ENCODE measurements at regions not wholly inside any gene's neighbourhood (a gene's known extent, or its start where the extent isn't known, plus 50 kb on each side); places are given as distances from the start of the nearest gene placed in this dataset.

DNA sequence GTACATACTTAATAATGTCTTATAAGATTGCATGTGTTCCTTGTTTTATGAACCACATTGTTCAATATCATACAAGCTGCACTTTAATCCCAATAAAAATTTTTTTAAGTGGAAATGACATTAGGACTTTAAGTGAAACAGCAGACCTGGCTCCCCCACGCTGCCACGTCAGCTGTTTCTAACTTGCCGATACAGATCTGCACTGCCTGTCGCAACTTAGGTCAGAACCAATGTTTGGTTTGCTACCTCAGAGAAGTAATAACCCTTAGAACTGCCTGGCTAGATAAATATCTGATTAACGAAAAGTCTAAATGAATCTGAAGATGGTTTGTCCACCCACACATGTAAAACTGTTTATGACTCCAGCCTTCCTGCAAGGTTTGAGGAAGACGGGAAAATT, 327.5 kb upstream of the DACH1 start:
- Histone ChIP-seq H3K79me2 (ENCODE audit: low read length) (no peaks in the 10 kb centered on the region), H3K9me3 (replicated peaks; ENCODE audit: insufficient read depth, low read length) (no peaks in the 10 kb centered on the region), H3K36me3 (replicated peaks; ENCODE audit: insufficient read depth, low read length) (no peaks in the 10 kb centered on the region), H3K27ac (ENCODE audit: low read length) (no peak overlapping the region), H3K4me1 (ENCODE audit: low read length) (no peaks in the 10 kb centered on the region), H3K4me3 (ENCODE audit: low read length) (no peak overlapping the region), H2AFZ (ENCODE audit: low read length) (no peak overlapping the region), H3K27me3 (replicated peaks; ENCODE audit: insufficient read depth, low read length) (no peaks in the 10 kb centered on the region), H3F3A (ENCODE audit: insufficient read depth, low read length) (no peaks in the 10 kb centered on the region), H4K20me1 (ENCODE audit: insufficient read depth, low read length) (no peaks in the 10 kb centered on the region), H3K9me2 (replicated peaks; ENCODE audit: insufficient read depth, low read length) (no peaks in the 10 kb centered on the region), H3K9ac (ENCODE audit: low read length) (no peak overlapping the region), H3K4me2 (ENCODE audit: low read depth, low read length) (no peak overlapping the region)
- TF ChIP-seq EZH2 (optimal IDR thresholded peaks at IDR 0.05; ENCODE audit: low read depth, low read length) (no peak), EZH2phosphoT487 (IDR thresholded peaks at IDR 0.05; ENCODE audit: low read length) (no peak)
- TF ChIP-seq, protein P1, sequence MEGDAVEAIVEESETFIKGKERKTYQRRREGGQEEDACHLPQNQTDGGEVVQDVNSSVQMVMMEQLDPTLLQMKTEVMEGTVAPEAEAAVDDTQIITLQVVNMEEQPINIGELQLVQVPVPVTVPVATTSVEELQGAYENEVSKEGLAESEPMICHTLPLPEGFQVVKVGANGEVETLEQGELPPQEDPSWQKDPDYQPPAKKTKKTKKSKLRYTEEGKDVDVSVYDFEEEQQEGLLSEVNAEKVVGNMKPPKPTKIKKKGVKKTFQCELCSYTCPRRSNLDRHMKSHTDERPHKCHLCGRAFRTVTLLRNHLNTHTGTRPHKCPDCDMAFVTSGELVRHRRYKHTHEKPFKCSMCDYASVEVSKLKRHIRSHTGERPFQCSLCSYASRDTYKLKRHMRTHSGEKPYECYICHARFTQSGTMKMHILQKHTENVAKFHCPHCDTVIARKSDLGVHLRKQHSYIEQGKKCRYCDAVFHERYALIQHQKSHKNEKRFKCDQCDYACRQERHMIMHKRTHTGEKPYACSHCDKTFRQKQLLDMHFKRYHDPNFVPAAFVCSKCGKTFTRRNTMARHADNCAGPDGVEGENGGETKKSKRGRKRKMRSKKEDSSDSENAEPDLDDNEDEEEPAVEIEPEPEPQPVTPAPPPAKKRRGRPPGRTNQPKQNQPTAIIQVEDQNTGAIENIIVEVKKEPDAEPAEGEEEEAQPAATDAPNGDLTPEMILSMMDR (IDR thresholded peaks at IDR 0.05; ENCODE audit: low read length), result no peak
- no peak for DNase-seq

DNA sequence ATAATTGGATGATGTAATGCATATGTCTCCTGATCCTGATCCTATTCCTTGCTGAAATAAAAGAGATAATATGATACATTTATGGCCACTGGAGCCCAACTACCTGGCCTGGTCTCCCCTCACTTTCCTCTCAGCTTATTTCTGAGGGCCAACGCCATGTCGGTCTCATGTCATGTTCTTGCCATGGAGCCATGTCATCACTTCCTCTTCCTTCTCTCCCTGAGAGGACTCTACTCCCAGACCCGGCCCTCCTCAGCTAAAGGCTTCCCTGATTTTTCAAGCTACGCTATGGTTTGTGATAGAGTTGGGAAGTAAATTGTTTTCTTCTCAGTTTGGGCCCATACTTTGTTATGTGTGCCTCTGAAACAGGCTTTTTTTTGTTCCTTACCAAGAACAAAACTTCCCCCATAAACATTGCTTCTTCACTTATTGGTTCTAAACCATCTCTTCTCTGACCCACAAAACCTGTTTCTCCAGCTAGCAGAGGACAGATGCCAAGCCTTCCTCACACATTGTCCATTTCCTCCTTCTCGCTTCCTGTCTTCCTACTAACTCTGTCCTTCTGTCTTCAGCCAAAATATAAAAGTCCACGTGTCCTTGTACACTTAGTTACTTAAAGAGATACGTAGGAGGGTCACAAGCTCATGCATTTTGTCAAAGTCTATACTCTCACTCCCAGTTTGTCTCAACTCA, 319.9 kb upstream of the DACH1 start:
- Histone ChIP-seq H3F3A (ENCODE audit: insufficient read depth, low read length) (no peaks in the 10 kb centered on the region), H4K20me1 (ENCODE audit: insufficient read depth, low read length) (no peaks in the 10 kb centered on the region), H3K4me3 (ENCODE audit: low read length) (no peak overlapping the region), H3K27me3 (replicated peaks; ENCODE audit: insufficient read depth, low read length) (no peaks in the 10 kb centered on the region), H3K9me3 (replicated peaks; ENCODE audit: insufficient read depth, low read length) (no peaks in the 10 kb centered on the region), H3K79me2 (ENCODE audit: low read length) (no peaks in the 10 kb centered on the region), H3K27ac (ENCODE audit: low read length) (no peak overlapping the region), H3K36me3 (replicated peaks; ENCODE audit: insufficient read depth, low read length) (no peaks in the 10 kb centered on the region), H3K4me1 (ENCODE audit: low read length) (no peaks in the 10 kb centered on the region), H3K9me2 (replicated peaks; ENCODE audit: insufficient read depth, low read length) (no peaks in the 10 kb centered on the region), H3K9ac (ENCODE audit: low read length) (no peak overlapping the region), H3K4me2 (ENCODE audit: low read depth, low read length) (no peak overlapping the region), H2AFZ (ENCODE audit: low read length) (no peak overlapping the region)
- no peak for DNase-seq
- TF ChIP-seq, protein P1 (IDR thresholded peaks at IDR 0.05; ENCODE audit: low read length), result no peak
- TF ChIP-seq EZH2phosphoT487 (IDR thresholded peaks at IDR 0.05; ENCODE audit: low read length), result no peak
- TF ChIP-seq EZH2 (optimal IDR thresholded peaks at IDR 0.05; ENCODE audit: low read depth, low read length), result no peak

DNA sequence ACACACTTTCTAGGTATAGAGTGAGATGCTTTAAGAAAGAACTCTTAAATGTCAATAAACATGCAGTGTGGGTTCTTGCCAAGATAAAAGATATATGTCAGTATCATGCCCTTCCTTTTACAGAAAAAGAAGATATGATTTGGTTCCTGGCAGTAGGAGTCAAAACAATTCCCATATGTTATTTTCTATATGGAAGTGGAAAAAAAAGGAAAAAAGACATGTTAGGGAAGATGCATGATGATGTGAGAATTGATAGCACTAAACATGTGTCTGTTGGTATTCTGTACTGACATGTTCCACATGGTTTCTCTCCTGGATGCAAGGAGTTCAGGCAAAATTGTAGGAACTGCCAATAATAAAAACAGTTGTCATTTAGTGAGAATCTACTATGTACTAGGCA, 318.8 kb upstream of the DACH1 start:
- no peaks in the 10 kb centered on the region for H3K27me3 ChIP-seq (replicated peaks; ENCODE audit: insufficient read depth, low read length)
- H3K36me3 ChIP-seq (replicated peaks; ENCODE audit: insufficient read depth, low read length), result no peaks in the 10 kb centered on the region
- no peak for DNase-seq
- H3K4me1 ChIP-seq (ENCODE audit: low read length), result no peaks in the 10 kb centered on the region
- TF ChIP-seq EZH2phosphoT487 (IDR thresholded peaks at IDR 0.05; ENCODE audit: low read length) (no peak), EZH2 (optimal IDR thresholded peaks at IDR 0.05; ENCODE audit: low read depth, low read length) (no peak)
- TF ChIP-seq, protein P1 (IDR thresholded peaks at IDR 0.05; ENCODE audit: low read length), result no peak
- H3K4me3 ChIP-seq (ENCODE audit: low read length), result no peak overlapping the region
- no peaks in the 10 kb centered on the region for H4K20me1 ChIP-seq (ENCODE audit: insufficient read depth, low read length)
- no peaks in the 10 kb centered on the region for H3F3A ChIP-seq (ENCODE audit: insufficient read depth, low read length)
- no peak overlapping the region for H3K27ac ChIP-seq (ENCODE audit: low read length)
- H3K4me2 ChIP-seq (ENCODE audit: low read depth, low read length), result no peak overlapping the region
- H3K9me3 ChIP-seq (replicated peaks; ENCODE audit: insufficient read depth, low read length), result no peaks in the 10 kb centered on the region
- H3K79me2 ChIP-seq (ENCODE audit: low read length), result no peaks in the 10 kb centered on the region
- no peak overlapping the region for H3K9ac ChIP-seq (ENCODE audit: low read length)
- no peaks in the 10 kb centered on the region for H3K9me2 ChIP-seq (replicated peaks; ENCODE audit: insufficient read depth, low read length)
- H2AFZ ChIP-seq (ENCODE audit: low read length), result no peak overlapping the region
